Kidney epithelial cell (primary cell): ENCODE measurements at regions not wholly inside any gene's neighbourhood (a gene's known extent, or its start where the extent isn't known, plus 50 kb on each side); places are given as distances from the start of the nearest gene placed in this dataset.
"Not testable (repeated sequence)": the region's sequence is repeated elsewhere in the genome, so short reads cannot be mapped to it uniquely, and the experiment has no call there.

Experiments
- DNase-seq: peaks from one replicate; pipeline ENCODE4 v3.0.0-alpha.2; 2010; ENCODE audit warnings: low read depth
- H3K27me3 ChIP-seq: 2 replicates; pipeline ENCODE4 v1.6.0; 2011; ENCODE audit warnings: low read length; ENCODE audit not compliant: control insufficient read depth, insufficient read depth
- H3K36me3 ChIP-seq: 2 replicates; pipeline ENCODE4 v1.5.1; 2011; ENCODE audit warnings: low read length; ENCODE audit not compliant: control insufficient read depth, insufficient read depth
- H3K4me3 ChIP-seq: 2 replicates; pipeline ENCODE4 v1.5.1; 2011; ENCODE audit warnings: low read depth, mild to moderate bottlenecking, control low read depth, low read length
- TF ChIP-seq, protein P1 (sequence below): IDR thresholded peaks from 2 replicates; pipeline ENCODE4 v1.5.1; 2011; ENCODE audit warnings: mild to moderate bottlenecking, moderate library complexity, low read length, control low read depth, inconsistent platforms; ENCODE audit not compliant: insufficient read depth, poor library complexity, severe bottlenecking

DNA sequence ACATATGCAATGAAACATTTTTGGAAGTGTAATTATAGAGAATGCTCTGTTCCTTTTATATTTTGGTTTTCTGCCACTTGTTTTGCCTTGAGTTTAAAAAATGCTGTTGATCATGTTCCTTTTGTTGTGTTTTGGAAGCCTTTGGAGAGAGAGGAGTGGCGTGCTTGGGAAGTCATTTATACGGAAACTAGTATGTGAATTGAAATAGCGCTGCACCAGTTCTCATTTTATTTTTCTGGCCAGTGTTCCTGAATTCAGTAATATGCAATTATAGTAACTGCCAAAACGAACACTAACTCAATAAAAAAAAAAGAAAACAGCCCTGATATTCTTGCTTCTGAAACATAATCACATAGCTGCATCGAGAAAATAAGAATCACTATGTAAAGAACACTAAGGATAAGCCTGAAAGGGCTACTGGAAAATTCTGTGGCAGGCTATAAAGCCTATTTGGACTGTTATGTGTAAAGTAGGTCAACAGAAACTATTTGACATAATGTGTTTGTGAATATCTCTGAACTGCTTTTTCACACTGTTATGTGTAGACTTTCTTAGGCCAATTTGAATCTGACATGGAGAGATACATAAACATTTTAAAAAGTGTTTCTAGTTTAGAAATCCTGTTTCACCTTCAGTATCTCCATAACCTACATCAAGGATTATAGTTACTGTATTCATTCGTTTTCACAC is 742.0 kb downstream of the KCNT2 start:
- TF ChIP-seq, protein P1, sequence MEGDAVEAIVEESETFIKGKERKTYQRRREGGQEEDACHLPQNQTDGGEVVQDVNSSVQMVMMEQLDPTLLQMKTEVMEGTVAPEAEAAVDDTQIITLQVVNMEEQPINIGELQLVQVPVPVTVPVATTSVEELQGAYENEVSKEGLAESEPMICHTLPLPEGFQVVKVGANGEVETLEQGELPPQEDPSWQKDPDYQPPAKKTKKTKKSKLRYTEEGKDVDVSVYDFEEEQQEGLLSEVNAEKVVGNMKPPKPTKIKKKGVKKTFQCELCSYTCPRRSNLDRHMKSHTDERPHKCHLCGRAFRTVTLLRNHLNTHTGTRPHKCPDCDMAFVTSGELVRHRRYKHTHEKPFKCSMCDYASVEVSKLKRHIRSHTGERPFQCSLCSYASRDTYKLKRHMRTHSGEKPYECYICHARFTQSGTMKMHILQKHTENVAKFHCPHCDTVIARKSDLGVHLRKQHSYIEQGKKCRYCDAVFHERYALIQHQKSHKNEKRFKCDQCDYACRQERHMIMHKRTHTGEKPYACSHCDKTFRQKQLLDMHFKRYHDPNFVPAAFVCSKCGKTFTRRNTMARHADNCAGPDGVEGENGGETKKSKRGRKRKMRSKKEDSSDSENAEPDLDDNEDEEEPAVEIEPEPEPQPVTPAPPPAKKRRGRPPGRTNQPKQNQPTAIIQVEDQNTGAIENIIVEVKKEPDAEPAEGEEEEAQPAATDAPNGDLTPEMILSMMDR, result no peak
- DNase-seq, result no peak

GRCh38 chr1:195851804-195852203 is 756.4 kb downstream of the KCNT2 start:
- no peak overlapping the region for H3K4me3 ChIP-seq
- H3K27me3 ChIP-seq, result no peaks in the 10 kb centered on the region
- no peak for DNase-seq
- TF ChIP-seq, protein P1, result no peak
- no peaks in the 10 kb centered on the region for H3K36me3 ChIP-seq

More for the DNA sequence above, 742.0 kb downstream of the KCNT2 start:
- Histone ChIP-seq H3K27me3 (no peaks in the 10 kb centered on the region), H3K36me3 (no peaks in the 10 kb centered on the region), H3K4me3 (no peak overlapping the region)

- Histone ChIP-seq H3K36me3 (no peaks in the 10 kb centered on the region), H3K4me3 (no peak overlapping the region), H3K27me3 (no peaks in the 10 kb centered on the region)
- TF ChIP-seq, protein P1, result no peak
- no peak for DNase-seq
Measured at GRCh38 chr1:195851016-195851601, 757.1 kb downstream of the KCNT2 start.

GRCh38 chr1:195849180-195849579 is 759.1 kb downstream of the KCNT2 start:
- H3K4me3 ChIP-seq, result no peak overlapping the region
- TF ChIP-seq, protein P1, result no peak
- H3K27me3 ChIP-seq, result no peaks in the 10 kb centered on the region
- DNase-seq, result no peak
- H3K36me3 ChIP-seq, result no peaks in the 10 kb centered on the region

- H3K27me3 ChIP-seq, H3K36me3 ChIP-seq, H3K4me3 ChIP-seq, DNase-seq: not testable (repeated sequence)
Measured at GRCh38 chr1:195847957-195848875, 760.0 kb downstream of the KCNT2 start.

DNA sequence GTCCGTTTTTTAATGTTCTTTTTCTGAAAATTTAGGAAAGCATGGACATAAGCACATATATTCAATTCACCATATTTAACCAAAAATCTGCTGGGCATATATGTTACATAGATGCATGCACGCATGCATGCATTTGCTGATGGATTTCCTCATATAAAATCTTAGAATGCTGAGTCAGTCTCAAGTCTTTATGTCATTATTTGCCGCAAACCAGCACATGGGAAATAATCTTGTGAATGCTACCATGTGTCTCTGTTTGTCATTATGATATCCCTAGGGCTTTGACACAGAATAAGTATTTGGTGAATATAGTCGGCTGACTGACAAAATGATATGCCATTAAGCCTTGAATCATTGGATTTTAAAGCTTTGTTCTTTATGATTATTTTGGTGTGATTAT is 776.5 kb downstream of the KCNT2 start:
- Histone ChIP-seq H3K4me3 (no peak overlapping the region), H3K27me3 (no peaks in the 10 kb centered on the region), H3K36me3 (no peaks in the 10 kb centered on the region)
- TF ChIP-seq, protein P1, result no peak
- no peak for DNase-seq
